Trophoblast cell (in vitro differentiated cells and primary cell): ENCODE measurements at regions not wholly inside any gene's neighbourhood (a gene's known extent, or its start where the extent isn't known, plus 50 kb on each side); places are given as distances from the start of the nearest gene placed in this dataset.
A peak's percentile ranks its signal among the peaks of the same experiment; 100 is the strongest.

Experiments used
- DNase-seq, 2 donors: peaks; one replicate each; pipeline ENCODE4 v3.0.0-alpha.2; 2016
- H2AFZ ChIP-seq: 2 replicates; pipeline ENCODE4 v1.6.1; 2013; ENCODE audit warnings: low read length, moderate library complexity, mild to moderate bottlenecking; ENCODE audit not compliant: insufficient read depth, poor library complexity
- H2AK5ac ChIP-seq: 2 replicates; pipeline ENCODE4 v1.6.1; 2013; ENCODE audit warnings: mild to moderate bottlenecking, low read length
- H2BK120ac ChIP-seq: 2 replicates; pipeline ENCODE4 v1.6.1; 2013; ENCODE audit warnings: low read length, mild to moderate bottlenecking, moderate library complexity; ENCODE audit not compliant: insufficient read depth, poor library complexity
- H2BK12ac ChIP-seq: 2 replicates; pipeline ENCODE4 v1.6.1; 2013; ENCODE audit warnings: mild to moderate bottlenecking, low read length, moderate library complexity
- H2BK5ac ChIP-seq: 2 replicates; pipeline ENCODE4 v1.6.1; 2013; ENCODE audit warnings: low read length, low read depth, moderate library complexity, mild to moderate bottlenecking; ENCODE audit not compliant: poor library complexity
- H3K14ac ChIP-seq: 2 replicates; pipeline ENCODE4 v1.6.1; 2013; ENCODE audit warnings: mild to moderate bottlenecking, low read length
- H3K18ac ChIP-seq: 2 replicates; pipeline ENCODE4 v1.6.1; 2013; ENCODE audit warnings: mild to moderate bottlenecking, low read length
- H3K23ac ChIP-seq: 2 replicates; pipeline ENCODE4 v1.6.1; 2013; ENCODE audit warnings: low read length
- H3K27ac ChIP-seq: 2 replicates; pipeline ENCODE4 v1.5.1; 2013; ENCODE audit warnings: low read depth, mild to moderate bottlenecking, inconsistent platforms, low read length, moderate library complexity
- H3K27me3 ChIP-seq: 2 replicates; pipeline ENCODE4 v1.6.1; 2013; ENCODE audit warnings: inconsistent platforms, mild to moderate bottlenecking, low read length, moderate library complexity; ENCODE audit not compliant: insufficient read depth
- H3K36me3 ChIP-seq, 2 experiments: 1 replicate in 1 of 2; 2 replicates in 1 of 2; pipeline ENCODE4 v1.6.1; 2013; ENCODE audit warnings: low read length in 2 of 2, mild to moderate bottlenecking in 2 of 2, moderate library complexity in 1 of 2; ENCODE audit not compliant: insufficient read depth in 2 of 2, control insufficient read depth in 1 of 2
- H3K4ac ChIP-seq: 2 replicates; pipeline ENCODE4 v1.6.1; 2013; ENCODE audit warnings: low read depth, mild to moderate bottlenecking, low read length, moderate library complexity
- H3K4me1 ChIP-seq, 2 experiments: 1 replicate in 1 of 2; 2 replicates in 1 of 2; pipeline ENCODE4 v1.6.1; 2013; ENCODE audit warnings: low read length in 2 of 2, mild to moderate bottlenecking in 2 of 2, moderate library complexity in 1 of 2; ENCODE audit not compliant: insufficient read depth in 2 of 2, control insufficient read depth in 1 of 2
- H3K4me2 ChIP-seq: 2 replicates; pipeline ENCODE4 v1.6.1; 2013; ENCODE audit warnings: inconsistent platforms, mild to moderate bottlenecking, low read length, moderate library complexity
- H3K4me3 ChIP-seq: 2 replicates; pipeline ENCODE4 v1.5.1; 2013; ENCODE audit warnings: mild to moderate bottlenecking, low read depth, low read length, inconsistent platforms
- H3K79me1 ChIP-seq: one replicate; pipeline ENCODE4 v1.6.1; 2013; ENCODE audit warnings: low read length
- H3K79me2 ChIP-seq: 2 replicates; pipeline ENCODE4 v1.6.1; 2013; ENCODE audit warnings: low read length, mild to moderate bottlenecking; ENCODE audit not compliant: control insufficient read depth, insufficient read depth, poor library complexity
- H3K9ac ChIP-seq: 2 replicates; pipeline ENCODE4 v1.6.1; 2013; ENCODE audit warnings: mild to moderate bottlenecking, low read length
- H3K9me3 ChIP-seq: 2 replicates; pipeline ENCODE4 v1.6.1; 2013; ENCODE audit warnings: low read depth, mild to moderate bottlenecking, control low read depth, inconsistent platforms, low read length; ENCODE audit not compliant: insufficient read depth
- H4K12ac ChIP-seq: 2 replicates; pipeline ENCODE4 v1.6.1; 2013; ENCODE audit warnings: low read depth, mild to moderate bottlenecking, low read length, moderate library complexity
- H4K8ac ChIP-seq: 2 replicates; pipeline ENCODE4 v1.6.1; 2013; ENCODE audit warnings: low read depth, mild to moderate bottlenecking, low read length, moderate library complexity
- H4K91ac ChIP-seq: one replicate; pipeline ENCODE4 v1.6.1; 2013; ENCODE audit warnings: low read depth, mild to moderate bottlenecking, low read length, moderate library complexity
- WGBS: extraction: QIAGEN DNeasy Blood & Tissue Kit; methylation state at CpG from one replicate; pipeline ENCODE4 v1.1.7; 2013; ENCODE audit warnings: missing lambda C conversion rate; ENCODE audit not compliant: insufficient read length, insufficient coverage; ENCODE audit errors: extremely low coverage; 5-methylcytosine and 5-hydroxymethylcytosine counted together

DNA sequence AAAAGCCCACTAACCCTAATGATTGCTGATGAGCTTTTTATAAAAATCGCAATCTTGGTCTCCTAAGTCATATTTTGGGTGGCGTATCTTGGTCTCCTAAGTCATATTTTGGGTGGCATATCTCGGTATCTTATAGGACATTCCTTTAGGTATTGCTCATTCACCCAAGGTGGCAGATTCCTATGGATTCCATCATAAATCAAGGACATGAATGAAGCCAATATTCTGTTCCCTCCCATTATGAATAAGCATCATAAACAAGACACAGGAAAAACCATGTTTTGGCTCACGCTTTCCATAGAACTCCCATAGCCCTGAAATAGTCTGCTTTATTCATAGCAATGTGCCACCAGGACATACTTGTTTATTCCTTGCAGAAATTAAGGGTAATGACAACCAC, 95.0 kb upstream of the CD99 start:
- Histone ChIP-seq H3K14ac (no peak overlapping the region), H3K36me3 (peaks cover 0 to 2% of the 10 kb centered on the region in 2 experiments), H2AFZ (no peak overlapping the region), H3K27ac (no peak overlapping the region), H3K18ac (no peak overlapping the region), H2BK12ac (no peak overlapping the region), H4K91ac (no peak overlapping the region), H3K9me3 (no peaks in the 10 kb centered on the region), H3K4me1 (peaks cover 13 to 14% of the 10 kb centered on the region in 2 experiments), H3K4ac (no peak overlapping the region), H3K4me2 (no peak overlapping the region), H2BK5ac (no peak overlapping the region), H4K12ac (no peak overlapping the region), H3K4me3 (no peak overlapping the region), H3K27me3 (no peaks in the 10 kb centered on the region), H3K79me2 (no peaks in the 10 kb centered on the region), H4K8ac (no peak overlapping the region), H3K23ac (no peak overlapping the region), H2BK120ac (no peak overlapping the region), H2AK5ac (no peak overlapping the region), H3K79me1 (peaks cover 3% of the 10 kb centered on the region), H3K9ac (no peak overlapping the region)
- DNase-seq = no peak
- no CpG with 5 or more reads among the region's 4 CpGs for WGBS

DNA sequence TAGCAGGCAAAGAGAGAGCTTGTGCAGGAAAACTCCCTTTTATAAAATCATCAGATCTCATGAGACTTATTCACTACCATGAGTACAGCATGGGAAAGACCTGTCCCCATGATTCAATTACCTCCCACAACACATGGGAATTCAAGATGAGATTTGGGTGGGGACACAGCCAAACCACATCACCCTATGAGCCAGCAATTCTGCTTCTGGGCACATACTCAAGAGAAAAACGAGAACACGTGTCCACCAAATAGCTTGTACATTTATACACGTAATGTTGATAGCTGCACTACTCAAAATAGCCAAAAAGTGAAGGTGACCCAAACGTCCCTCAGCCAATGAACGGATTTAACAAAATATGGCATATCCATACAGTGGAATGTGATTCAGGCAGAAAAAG, 94.5 kb upstream of the DHRSX start:
- Histone ChIP-seq H2BK5ac (no peak overlapping the region), H3K79me1 (peaks cover 3% of the 10 kb centered on the region), H3K27ac (no peak overlapping the region), H3K14ac (no peak overlapping the region), H2AK5ac (no peak overlapping the region), H3K4me3 (no peak overlapping the region), H4K8ac (no peak overlapping the region), H3K9me3 (no peaks in the 10 kb centered on the region), H3K4me2 (no peak overlapping the region), H4K12ac (no peak overlapping the region), H3K18ac (no peak overlapping the region), H3K27me3 (no peaks in the 10 kb centered on the region), H3K36me3 (peaks cover 0 to under 1% of the 10 kb centered on the region in 2 experiments), H2BK120ac (no peak overlapping the region), H2AFZ (no peak overlapping the region), H3K4me1 (peaks cover 8 to 10% of the 10 kb centered on the region in 2 experiments), H3K4ac (no peak overlapping the region), H3K23ac (no peak overlapping the region), H4K91ac (no peak overlapping the region), H2BK12ac (no peak overlapping the region), H3K9ac (no peak overlapping the region), H3K79me2 (no peaks in the 10 kb centered on the region)
- no peak for DNase-seq
- WGBS = no CpG with 5 or more reads among the region's 5 CpGs

DNA sequence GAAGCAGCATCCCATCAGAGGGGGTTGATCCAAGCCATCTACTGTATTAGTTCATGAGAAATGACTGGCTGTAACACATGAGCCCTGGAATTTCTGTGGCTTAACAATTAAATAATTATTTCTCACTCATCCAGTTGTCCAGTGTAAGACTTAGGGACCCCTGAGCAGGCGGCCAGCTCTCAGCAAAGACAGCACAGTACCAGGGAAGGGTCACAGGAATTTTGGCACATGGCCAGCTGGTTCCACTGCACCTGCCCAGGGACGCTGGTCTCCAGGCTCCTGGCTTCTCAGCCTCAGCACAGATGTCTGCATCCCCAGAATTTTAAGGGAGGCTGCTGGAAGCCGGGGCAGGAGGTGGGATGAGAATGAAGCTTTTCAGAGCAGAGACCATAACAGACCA, 93.7 kb upstream of the DHRSX start:
- Histone ChIP-seq H3K9ac (no peak overlapping the region), H3K4ac (no peak overlapping the region)
- no CpG with 5 or more reads among the region's 3 CpGs for WGBS

DNA sequence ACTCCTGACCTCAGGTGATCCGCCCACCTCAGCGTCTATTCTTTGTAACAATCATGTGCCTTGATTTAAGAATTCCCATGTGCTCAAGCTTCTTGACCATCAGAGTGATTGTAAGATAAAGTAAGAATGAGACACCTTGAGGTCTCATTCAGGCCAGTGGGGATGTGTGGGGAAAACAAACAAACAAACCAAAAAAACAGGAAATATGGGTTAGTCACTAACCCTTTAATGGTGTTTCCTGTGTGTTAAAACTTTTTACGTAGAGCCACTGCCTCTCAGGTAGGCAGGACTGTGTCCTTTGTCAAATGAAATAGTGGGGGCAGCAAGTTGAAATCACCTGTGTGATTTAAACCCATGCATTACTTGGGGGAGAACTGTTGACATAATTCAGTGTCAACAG, 91.5 kb upstream of the DHRSX start:
- WGBS = no CpG with 5 or more reads among the region's 3 CpGs
- no peak overlapping the region for H2AK5ac ChIP-seq

More for the DNA sequence above, 93.7 kb upstream of the DHRSX start:
- Histone ChIP-seq H4K12ac (no peak overlapping the region), H3K79me1 (peaks cover 3% of the 10 kb centered on the region), H4K8ac (no peak overlapping the region), H2AK5ac (no peak overlapping the region), H4K91ac (no peak overlapping the region), H3K9me3 (no peaks in the 10 kb centered on the region), H3K27ac (no peak overlapping the region), H3K18ac (no peak overlapping the region), H3K79me2 (no peaks in the 10 kb centered on the region), H2BK5ac (no peak overlapping the region), H3K4me1 (peaks cover 8 to 10% of the 10 kb centered on the region in 2 experiments), H3K36me3 (no peaks in the 10 kb centered on the region), H3K4me2 (no peak overlapping the region), H3K23ac (no peak overlapping the region), H3K14ac (no peak overlapping the region), H2BK12ac (no peak overlapping the region), H3K27me3 (no peaks in the 10 kb centered on the region), H2BK120ac (no peak overlapping the region), H2AFZ (no peak overlapping the region), H3K4me3 (no peak overlapping the region)
- no peak for DNase-seq

More for the DNA sequence above, 91.5 kb upstream of the DHRSX start:
- no peak overlapping the region for H4K12ac ChIP-seq
- H4K8ac ChIP-seq = no peak overlapping the region
- H4K91ac ChIP-seq = no peak overlapping the region
- H2BK12ac ChIP-seq = no peak overlapping the region
- H2AFZ ChIP-seq = no peak overlapping the region
- no peak overlapping the region for H3K18ac ChIP-seq
- H3K4me2 ChIP-seq = no peak overlapping the region
- H3K4me1 ChIP-seq = peaks cover 0 to 2% of the 10 kb centered on the region in 2 experiments
- H3K4me3 ChIP-seq = no peak overlapping the region
- no peaks in the 10 kb centered on the region for H3K79me1 ChIP-seq
- no peak overlapping the region for H3K4ac ChIP-seq
- no peak overlapping the region for H3K14ac ChIP-seq
- H3K9me3 ChIP-seq = no peaks in the 10 kb centered on the region
- no peak overlapping the region for H2BK120ac ChIP-seq
- peak; percentile 70 to 91 for DNase-seq
- H2BK5ac ChIP-seq = no peak overlapping the region
- no peaks in the 10 kb centered on the region for H3K36me3 ChIP-seq
- H3K23ac ChIP-seq = no peak overlapping the region
- no peak overlapping the region for H3K27ac ChIP-seq
- no peak overlapping the region for H3K9ac ChIP-seq
- H3K79me2 ChIP-seq = no peaks in the 10 kb centered on the region
- no peaks in the 10 kb centered on the region for H3K27me3 ChIP-seq
